ENCODE measurements at regions not wholly inside any gene's neighbourhood (a gene's known extent, or its start where the extent isn't known, plus 50 kb on each side); places are given as distances from the start of the nearest gene placed in this dataset.

DNA sequence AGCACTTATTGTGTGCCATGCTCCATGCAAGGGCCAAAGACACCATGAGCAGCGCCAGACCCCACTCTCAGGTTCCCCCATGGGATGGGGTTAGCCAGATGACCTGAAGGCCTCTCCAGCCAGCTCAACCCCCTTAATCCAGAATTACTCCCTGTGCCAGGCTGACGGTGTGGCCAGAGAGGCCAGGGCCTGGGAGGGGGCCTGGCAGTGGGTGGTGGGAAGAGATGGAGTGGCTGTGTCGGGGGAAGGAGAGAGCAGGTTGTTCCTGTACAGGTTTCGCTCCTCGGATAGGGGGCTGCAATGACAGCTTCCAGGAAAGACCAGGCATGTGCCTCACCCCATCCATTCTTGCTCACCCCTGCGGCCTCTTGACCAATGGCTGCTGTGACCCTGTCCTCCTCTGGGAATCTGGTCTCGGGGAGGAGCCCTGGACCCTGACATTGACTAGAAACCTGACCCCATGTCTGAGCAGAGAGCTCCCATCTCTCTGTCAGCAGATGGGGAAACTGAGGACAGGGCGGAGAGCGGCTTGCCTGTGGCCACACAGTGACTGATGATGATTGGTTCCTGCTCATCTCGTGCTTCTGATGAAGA lies 345.3 kb downstream of the MATN1 start:
- H3K9me3 ChIP-seq, result no peaks in the 10 kb centered on the region
- H3K27me3 ChIP-seq (replicated peaks in 1 of 7), result peaks cover 0 to 75% (median 9%) of the 10 kb centered on the region in 7 donors
- peaks cover 2 to 19% (median 6%) of the 10 kb centered on the region in 6 donors for H3K4me1 ChIP-seq
- DNase-seq, result no peak
- TF ChIP-seq POLR2A (IDR thresholded peaks at IDR 0.05), result no peak
- no peak for TF ChIP-seq POLR2AphosphoS5 (IDR thresholded peaks at IDR 0.05)
- no peaks in the 10 kb centered on the region for H3K36me3 ChIP-seq
- intact Hi-C loops (cut with DNase I; ENCODE audit: low total_unique reads), result no loop called here
- no peak overlapping the region for H3K4me3 ChIP-seq
- H3K27ac ChIP-seq, result no peak overlapping the region
- 55 to 81% (median 69%) methylated on average over 8 to 10 of the region's 10 CpGs for WGBS, 5 donors

DNA sequence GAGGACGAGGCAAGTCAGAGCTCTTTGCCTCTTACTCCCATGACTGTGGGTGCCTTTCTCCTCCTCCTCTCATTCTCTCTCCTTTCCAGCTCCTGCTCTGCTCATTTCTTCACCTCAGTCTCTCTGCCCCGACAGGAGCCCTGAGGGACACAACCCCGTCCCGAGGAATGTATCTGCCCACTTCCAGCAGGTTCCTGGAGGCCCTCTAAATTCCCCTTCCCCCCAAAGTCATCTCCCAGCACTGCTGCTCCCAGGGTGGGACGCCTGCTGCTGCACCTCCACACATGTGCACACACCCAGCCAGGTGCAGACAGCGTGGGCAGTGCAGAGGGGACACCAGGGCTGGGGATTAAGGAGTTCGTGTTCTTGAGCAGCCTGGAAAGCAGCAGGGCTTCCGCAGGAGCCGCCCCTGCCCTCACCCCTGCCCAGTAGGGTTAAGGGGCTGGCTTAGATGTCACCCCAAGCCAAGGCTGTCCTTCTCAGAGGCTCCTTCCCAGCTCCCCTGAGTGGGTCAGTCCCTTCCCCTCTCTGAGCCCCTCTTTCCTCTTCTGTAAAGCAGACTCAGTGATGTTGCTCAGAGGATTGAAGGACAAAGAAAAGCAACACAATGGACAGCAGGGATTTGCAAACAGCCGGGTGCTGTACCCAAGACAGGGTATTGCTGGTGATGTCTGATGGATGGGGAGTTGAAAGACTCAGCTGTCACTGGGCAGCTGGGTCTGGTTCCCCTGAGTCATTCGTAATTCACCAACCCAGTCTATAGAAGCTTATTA lies 346.0 kb downstream of the MATN1 start:
- TF ChIP-seq POLR2A (IDR thresholded peaks at IDR 0.05) (no peak), POLR2AphosphoS5 (IDR thresholded peaks at IDR 0.05) (no peak)
- TF ChIP-seq, protein P1, sequence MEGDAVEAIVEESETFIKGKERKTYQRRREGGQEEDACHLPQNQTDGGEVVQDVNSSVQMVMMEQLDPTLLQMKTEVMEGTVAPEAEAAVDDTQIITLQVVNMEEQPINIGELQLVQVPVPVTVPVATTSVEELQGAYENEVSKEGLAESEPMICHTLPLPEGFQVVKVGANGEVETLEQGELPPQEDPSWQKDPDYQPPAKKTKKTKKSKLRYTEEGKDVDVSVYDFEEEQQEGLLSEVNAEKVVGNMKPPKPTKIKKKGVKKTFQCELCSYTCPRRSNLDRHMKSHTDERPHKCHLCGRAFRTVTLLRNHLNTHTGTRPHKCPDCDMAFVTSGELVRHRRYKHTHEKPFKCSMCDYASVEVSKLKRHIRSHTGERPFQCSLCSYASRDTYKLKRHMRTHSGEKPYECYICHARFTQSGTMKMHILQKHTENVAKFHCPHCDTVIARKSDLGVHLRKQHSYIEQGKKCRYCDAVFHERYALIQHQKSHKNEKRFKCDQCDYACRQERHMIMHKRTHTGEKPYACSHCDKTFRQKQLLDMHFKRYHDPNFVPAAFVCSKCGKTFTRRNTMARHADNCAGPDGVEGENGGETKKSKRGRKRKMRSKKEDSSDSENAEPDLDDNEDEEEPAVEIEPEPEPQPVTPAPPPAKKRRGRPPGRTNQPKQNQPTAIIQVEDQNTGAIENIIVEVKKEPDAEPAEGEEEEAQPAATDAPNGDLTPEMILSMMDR (IDR thresholded peaks at IDR 0.05 in 8 of 11, conservative IDR thresholded peaks at IDR 0.05 in 3 of 11), result no peak
- Histone ChIP-seq H3K4me3 (no peak overlapping the region), H3K4me1 (peaks cover 2 to 19% (median 6%) of the 10 kb centered on the region in 6 donors), H3K36me3 (no peaks in the 10 kb centered on the region), H3K27ac (no peak overlapping the region), H3K9me3 (no peaks in the 10 kb centered on the region), H3K27me3 (replicated peaks in 1 of 7) (peaks cover 0 to 74% (median 9%) of the 10 kb centered on the region in 7 donors)
- WGBS, 5 donors, result 57 to 71% (median 60%) methylated on average over 9 to 11 of the region's 11 CpGs
- intact Hi-C loops (cut with DNase I; ENCODE audit: low total_unique reads), result no loop called here
- DNase-seq, result no peak

DNA sequence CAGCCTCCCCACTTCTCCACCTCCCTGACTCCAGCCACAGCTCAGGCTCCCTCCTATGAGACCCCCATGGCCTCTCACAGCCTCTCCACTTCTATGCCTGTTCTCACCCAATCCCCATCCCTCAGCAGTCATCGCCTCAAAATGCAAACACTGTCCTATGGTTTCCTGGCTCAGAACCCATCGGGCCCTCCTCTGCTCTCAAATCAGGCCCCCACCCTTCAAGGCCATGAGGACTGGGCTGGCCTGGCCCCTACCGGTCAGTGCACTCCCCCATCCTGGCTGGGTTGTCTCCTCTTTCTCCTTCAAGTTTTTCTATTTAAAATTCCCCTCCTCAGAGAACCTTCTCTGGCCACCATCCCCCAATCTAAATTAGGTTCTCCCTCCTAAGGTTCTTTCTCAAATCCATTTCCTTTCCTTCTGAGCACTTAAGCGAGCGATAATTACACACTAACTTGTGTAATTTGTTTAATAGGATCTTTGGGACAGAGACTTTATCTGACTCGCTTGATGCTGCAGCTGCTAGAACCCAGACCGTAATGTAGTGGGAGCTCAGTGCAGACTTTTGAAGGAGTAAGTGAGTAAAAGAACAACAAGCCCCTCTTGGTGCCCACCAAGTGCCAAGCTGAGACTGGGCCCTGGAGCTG lies 347.2 kb downstream of the MATN1 start:
- H3K4me3 ChIP-seq, result no peak overlapping the region
- intact Hi-C loops (cut with DNase I; ENCODE audit: low total_unique reads), result no loop called here
- no peak for DNase-seq
- no peak overlapping the region for H3K27ac ChIP-seq
- H3K4me1 ChIP-seq, result peaks cover 2 to 19% (median 6%) of the 10 kb centered on the region in 6 donors
- H3K9me3 ChIP-seq, result no peaks in the 10 kb centered on the region
- peaks cover 0 to 62% (median 9%) of the 10 kb centered on the region in 7 donors for H3K27me3 ChIP-seq (replicated peaks in 1 of 7)
- 60 to 76% (median 71%) methylated on average over 7 of the region's 7 CpGs for WGBS, 5 donors
- TF ChIP-seq, protein P1 (IDR thresholded peaks at IDR 0.05 in 8 of 11, conservative IDR thresholded peaks at IDR 0.05 in 3 of 11), result no peak
- no peak for TF ChIP-seq POLR2AphosphoS5 (IDR thresholded peaks at IDR 0.05)
- no peak for TF ChIP-seq POLR2A (IDR thresholded peaks at IDR 0.05)
- H3K36me3 ChIP-seq, result no peaks in the 10 kb centered on the region

DNA sequence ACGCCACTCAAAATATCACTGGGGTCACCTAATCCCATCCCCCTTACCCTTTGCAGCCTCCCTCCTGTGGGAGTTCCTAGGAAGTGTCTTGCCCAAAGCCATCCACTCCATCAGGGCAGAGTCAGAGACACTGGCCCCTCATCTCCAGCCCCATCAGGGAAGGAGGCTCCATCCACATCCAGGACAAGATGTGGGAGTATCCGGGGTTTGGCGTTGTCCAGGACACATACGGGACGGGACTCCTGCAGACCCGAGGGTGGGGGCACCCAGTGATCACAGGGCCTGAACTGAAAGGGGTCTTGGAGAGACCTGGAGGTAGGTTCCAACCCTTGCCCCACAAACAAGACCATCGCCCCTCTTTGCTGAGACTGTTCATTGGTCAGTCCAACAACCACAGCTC lies 348.2 kb downstream of the MATN1 start:
- no peak for DNase-seq
- 61 to 81% (median 72%) methylated on average over 3 to 7 of the region's 7 CpGs for WGBS, 5 donors
- Histone ChIP-seq H3K9me3 (no peaks in the 10 kb centered on the region), H3K36me3 (no peaks in the 10 kb centered on the region), H3K27ac (no peak overlapping the region), H3K4me1 (peaks cover under 1 to 13% (median 3%) of the 10 kb centered on the region in 6 donors), H3K4me3 (no peak overlapping the region), H3K27me3 (replicated peaks in 1 of 7) (peaks cover 0 to 56% (median 9%) of the 10 kb centered on the region in 7 donors)
- TF ChIP-seq POLR2A (IDR thresholded peaks at IDR 0.05) (no peak), POLR2AphosphoS5 (IDR thresholded peaks at IDR 0.05) (no peak)
- TF ChIP-seq, protein P1 (IDR thresholded peaks at IDR 0.05 in 8 of 11, conservative IDR thresholded peaks at IDR 0.05 in 3 of 11), result no peak
- intact Hi-C loops (cut with DNase I; ENCODE audit: low total_unique reads), result no loop called here

Measured in spleen (tissue), 11 donors.